ELR (cell line): ENCODE measurements at regions not wholly inside any gene's neighbourhood (a gene's known extent, or its start where the extent isn't known, plus 50 kb on each side); places are given as distances from the start of the nearest gene placed in this dataset.

Experiments
- DNase-seq: peaks from one replicate; pipeline ENCODE4 v3.0.0-alpha.2; 2015; ENCODE audit warnings: low read depth

GRCh38 chr2:224210286-224211180 lies 171.4 kb upstream of the SERPINE2 start:
- DNase-seq: no peak

- no peak for DNase-seq
These were observed 170.6 kb upstream of the SERPINE2 start for GRCh38 chr2:224209555-224210285.

- no peak for DNase-seq
These were observed 169.4 kb upstream of the SERPINE2 start for GRCh38 chr2:224208443-224208842.

GRCh38 chr2:224208007-224208406 lies 168.9 kb upstream of the SERPINE2 start:
- DNase-seq: no peak

- peak; percentile 17 for DNase-seq
These were observed 167.7 kb upstream of the SERPINE2 start for GRCh38 chr2:224206816-224207215.

GRCh38 chr2:224202281-224202865 lies 163.3 kb upstream of the SERPINE2 start:
- DNase-seq: no peak

- no peak for DNase-seq
These were observed 159.3 kb upstream of the SERPINE2 start for GRCh38 chr2:224198436-224198835.

- DNase-seq: peak; percentile 8
These were observed 157.7 kb upstream of the SERPINE2 start for GRCh38 chr2:224196810-224197209.

GRCh38 chr2:224195925-224196571 lies 157.0 kb upstream of the SERPINE2 start:
- DNase-seq: no peak

- DNase-seq: no peak
These were observed 155.1 kb upstream of the SERPINE2 start for GRCh38 chr2:224194161-224194560.

GRCh38 chr2:224191465-224191864 lies 152.4 kb upstream of the SERPINE2 start:
- DNase-seq: no peak

- DNase-seq: peak; percentile 13
These were observed 151.8 kb upstream of the SERPINE2 start for GRCh38 chr2:224190936-224191270.

- no peak for DNase-seq
These were observed 151.3 kb upstream of the SERPINE2 start for GRCh38 chr2:224190234-224190935.

GRCh38 chr2:224187220-224187619 lies 148.1 kb upstream of the SERPINE2 start:
- no peak for DNase-seq

GRCh38 chr2:224185023-224185601 lies 146.0 kb upstream of the SERPINE2 start:
- DNase-seq: no peak

- no peak for DNase-seq
These were observed 144.0 kb upstream of the SERPINE2 start for GRCh38 chr2:224183086-224183485.

GRCh38 chr2:224182498-224182897 lies 143.4 kb upstream of the SERPINE2 start:
- DNase-seq: no peak

GRCh38 chr2:224181534-224182155 lies 142.6 kb upstream of the SERPINE2 start:
- DNase-seq: peak; percentile 8

- DNase-seq: no peak
These were observed 141.7 kb upstream of the SERPINE2 start for GRCh38 chr2:224180810-224181209.

- no peak for DNase-seq
These were observed 139.0 kb upstream of the SERPINE2 start for GRCh38 chr2:224178056-224178455.

GRCh38 chr2:224175538-224175937 lies 136.5 kb upstream of the SERPINE2 start:
- DNase-seq: no peak
